ENCODE measurements at regions not wholly inside any gene's neighbourhood (a gene's known extent, or its start where the extent isn't known, plus 50 kb on each side); places are given as distances from the start of the nearest gene placed in this dataset.
"Not testable (repeated sequence)": the region's sequence is repeated elsewhere in the genome, so short reads cannot be mapped to it uniquely, and the experiment has no call there.

GRCh38 chr3:103829723-103830326, 1395.0 kb downstream of the ZPLD1 start:
- DNase-seq = no peak

GRCh38 chr3:103847081-103848062, 1412.6 kb downstream of the ZPLD1 start:
- DNase-seq = no peak

- no peak for DNase-seq
Observed at GRCh38 chr3:103851793-103852192, 1417.0 kb downstream of the ZPLD1 start.

DNA sequence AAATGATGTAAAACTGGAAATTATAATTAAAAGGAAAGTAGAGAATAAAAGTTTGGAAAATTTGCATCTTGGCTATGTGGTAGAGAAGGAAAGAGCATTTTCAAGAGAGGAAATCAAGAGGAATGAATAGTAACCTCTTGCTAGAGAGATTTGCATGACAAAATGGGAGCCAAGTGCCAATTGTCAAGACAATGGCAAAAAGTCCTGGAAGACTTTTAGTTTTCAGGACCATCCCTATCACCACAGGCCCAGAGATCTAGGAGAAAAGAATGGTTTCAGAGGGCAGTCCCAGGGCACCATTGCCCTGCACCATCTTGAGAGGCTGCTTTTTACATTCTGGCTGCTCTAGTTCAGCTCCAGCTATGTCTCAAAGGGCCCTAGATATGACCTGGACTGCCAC, 1427.6 kb downstream of the ZPLD1 start:
- DNase-seq = no peak

DNA sequence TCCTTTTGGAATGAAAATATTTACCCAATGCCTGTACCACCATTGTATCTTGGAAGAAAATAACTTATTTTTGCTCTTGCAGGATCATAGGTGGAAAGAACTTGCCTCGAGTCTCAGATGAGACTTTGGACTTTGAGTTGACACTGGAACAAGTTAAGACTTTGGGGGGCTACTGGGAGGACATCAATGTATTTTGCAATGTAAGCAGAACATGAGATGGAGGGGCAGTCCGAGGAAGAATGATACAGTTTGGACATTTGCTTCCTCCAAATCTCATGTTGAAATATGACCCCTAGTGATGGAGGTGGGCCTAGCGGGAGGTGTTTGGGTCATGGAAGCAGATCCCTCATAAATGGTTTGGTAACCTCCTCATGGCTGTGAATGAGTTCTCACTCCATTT, 1428.6 kb downstream of the ZPLD1 start:
- no peak for DNase-seq

DNA sequence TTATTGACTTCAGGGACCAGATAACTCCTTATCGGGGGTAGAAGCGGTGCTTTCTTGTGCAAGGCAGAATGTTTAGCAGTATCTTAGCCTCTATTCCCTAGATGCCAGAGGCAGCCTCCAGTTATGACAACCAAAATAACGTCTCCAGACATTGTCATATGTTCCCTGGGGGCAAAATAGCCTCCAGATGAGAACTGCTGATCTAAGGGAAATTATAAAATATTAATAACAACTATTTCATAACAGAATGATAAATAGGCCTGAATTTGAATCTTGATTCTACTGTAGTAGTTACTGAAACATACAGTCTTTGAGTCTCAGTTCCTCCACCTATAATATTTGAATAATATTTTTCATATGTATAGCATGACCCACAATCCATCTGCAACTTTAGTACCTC, 1431.3 kb downstream of the ZPLD1 start:
- no peak for DNase-seq

- no peak for DNase-seq
Observed at GRCh38 chr3:103873021-103873420, 1438.2 kb downstream of the ZPLD1 start.

DNA sequence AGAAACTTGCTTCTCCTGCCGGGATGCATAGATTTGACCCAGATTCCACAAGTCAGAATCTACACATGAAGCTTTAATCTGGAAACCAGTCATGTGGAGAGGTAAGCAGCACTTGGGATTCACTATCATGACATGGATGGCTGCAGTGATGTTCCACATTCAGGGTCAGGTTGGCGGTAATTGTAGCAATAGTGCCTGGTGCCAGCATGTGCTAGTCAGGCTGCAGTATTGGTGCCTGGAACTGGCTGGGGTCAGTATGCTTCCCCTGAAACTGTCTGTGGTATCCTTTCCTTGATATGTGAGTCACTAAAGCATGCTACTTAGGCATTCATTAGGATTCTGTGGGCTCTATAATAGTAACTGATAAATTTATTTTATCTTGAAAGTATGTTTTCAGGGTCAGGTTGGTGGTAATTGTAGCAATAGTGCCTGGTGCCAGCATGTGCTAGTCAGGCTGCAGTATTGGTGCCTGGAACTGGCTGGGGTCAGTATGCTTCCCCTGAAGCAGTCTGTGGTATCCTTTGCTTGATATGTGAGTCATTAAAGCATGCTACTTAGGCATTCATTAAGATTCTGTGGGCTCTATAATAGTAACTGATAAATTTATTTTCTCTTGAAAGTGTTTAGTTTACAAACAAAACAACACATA, 1439.2 kb downstream of the ZPLD1 start:
- no peak for DNase-seq

DNA sequence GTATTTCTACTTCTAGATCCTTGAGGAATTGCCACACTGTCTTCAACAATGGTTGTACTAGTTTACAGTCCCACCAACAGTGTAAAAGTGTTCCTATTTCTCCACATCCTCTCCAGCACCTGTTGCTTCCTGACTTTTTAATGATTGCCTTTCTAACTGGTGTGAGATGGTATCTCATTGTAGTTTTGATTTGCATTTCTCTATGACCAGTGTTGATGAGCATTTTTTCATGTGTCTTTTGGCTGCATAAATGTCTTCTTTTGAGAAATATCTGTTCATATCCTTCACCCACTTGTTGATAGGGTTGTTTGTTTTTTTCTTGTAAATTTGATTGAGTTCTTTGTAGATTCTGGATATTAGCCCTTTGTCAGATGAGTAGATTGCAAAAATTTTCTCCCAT, 1447.0 kb downstream of the ZPLD1 start:
- not testable (repeated sequence) for DNase-seq

DNA sequence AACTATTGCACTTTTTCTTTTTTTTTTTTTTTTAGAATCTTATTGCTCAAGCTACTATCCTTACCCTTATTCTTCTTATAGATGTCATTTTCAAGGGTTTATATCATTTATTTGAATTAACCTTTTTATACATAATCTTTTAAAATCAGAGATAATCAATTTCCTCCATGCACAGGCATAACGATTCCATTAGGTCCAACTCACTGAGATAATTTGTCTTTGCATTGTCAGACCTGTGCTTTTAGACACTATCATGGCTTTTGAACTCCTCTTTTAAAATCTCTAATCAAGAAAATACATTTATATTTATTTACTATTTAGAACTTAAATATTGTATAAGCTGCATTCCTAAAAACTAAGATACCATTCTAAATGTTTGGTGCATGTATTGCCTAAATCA, 1454.9 kb downstream of the ZPLD1 start:
- DNase-seq = no peak

DNA sequence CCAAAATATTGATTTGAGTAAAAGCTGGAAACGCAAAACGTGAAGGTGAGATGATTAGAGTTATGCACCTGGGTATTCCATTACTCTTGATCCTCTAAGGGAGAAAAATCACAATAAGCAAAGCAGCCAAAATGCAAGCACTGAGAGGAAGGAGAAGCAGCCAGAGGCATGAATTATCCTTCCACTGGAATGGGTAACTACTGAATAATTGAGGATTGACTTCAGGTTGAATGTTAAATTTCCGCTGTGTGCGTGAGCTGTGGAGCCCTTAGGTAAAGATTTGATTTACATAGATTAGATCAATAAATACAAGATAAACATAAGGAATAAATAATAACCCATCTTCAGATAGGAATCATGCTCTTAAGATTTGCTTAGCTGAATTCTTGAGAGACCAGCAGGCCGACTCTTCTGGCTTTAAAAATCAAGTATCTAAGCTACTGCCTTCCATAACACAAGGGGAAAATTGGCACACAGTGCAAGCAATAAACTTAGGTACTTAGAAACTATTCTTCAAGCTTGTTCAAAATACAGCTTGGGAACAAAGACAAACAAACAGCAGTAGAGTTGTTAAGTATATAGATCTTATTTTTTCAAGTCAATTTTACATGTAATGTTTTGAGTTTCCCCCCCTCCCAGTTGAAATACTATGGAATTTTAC, 1459.5 kb downstream of the ZPLD1 start:
- no peak for DNase-seq

GRCh38 chr3:103899328-103899727, 1464.5 kb downstream of the ZPLD1 start:
- no peak for DNase-seq

- no peak for DNase-seq
Observed at GRCh38 chr3:103904991-103905390, 1461.7 kb upstream of the ALCAM start.

- no peak for DNase-seq
Observed at GRCh38 chr3:103906304-103906703, 1460.4 kb upstream of the ALCAM start.

DNA sequence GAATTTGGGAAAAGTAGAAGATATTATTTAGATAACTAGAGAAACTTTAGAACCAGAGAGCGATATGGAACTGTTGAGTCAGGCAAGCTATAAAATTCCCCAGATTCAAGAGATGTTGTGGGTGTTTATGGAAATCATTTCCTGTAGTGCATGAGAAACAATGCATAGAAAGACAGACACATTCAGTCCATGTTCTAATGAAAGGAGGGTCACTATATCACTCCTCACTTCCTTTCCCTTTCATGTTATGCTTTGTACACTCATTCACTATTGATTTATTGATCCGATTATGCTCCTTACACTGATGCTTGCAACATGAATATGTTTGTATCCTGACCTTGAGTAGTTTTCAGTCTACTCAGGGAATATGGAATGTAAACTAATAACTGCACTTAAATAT, 1459.9 kb upstream of the ALCAM start:
- no peak for DNase-seq

- no peak for DNase-seq
Observed at GRCh38 chr3:103907567-103907966, 1459.1 kb upstream of the ALCAM start.

- no peak for DNase-seq
Observed at GRCh38 chr3:103909395-103909794, 1457.3 kb upstream of the ALCAM start.

- no peak for DNase-seq
Observed at GRCh38 chr3:103918336-103918735, 1448.4 kb upstream of the ALCAM start.

DNA sequence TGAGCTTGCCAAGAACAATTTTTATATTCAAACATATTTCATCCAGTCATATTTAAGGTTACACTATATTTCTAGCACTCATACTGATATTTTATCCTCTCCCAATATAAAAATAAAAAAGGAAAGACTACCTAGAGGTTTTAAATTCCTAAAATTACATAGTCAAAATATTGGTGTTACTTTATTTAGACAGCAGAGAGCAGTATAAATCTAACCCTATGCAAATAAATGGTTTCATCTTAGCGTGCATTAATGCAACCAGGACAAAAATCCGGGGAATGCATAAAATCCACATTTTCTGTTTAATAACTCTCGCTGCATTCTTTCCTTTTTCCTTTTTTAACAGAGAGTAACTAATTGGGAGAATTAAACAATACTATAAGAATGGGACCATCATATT, 1447.4 kb upstream of the ALCAM start:
- DNase-seq = no peak

DNA sequence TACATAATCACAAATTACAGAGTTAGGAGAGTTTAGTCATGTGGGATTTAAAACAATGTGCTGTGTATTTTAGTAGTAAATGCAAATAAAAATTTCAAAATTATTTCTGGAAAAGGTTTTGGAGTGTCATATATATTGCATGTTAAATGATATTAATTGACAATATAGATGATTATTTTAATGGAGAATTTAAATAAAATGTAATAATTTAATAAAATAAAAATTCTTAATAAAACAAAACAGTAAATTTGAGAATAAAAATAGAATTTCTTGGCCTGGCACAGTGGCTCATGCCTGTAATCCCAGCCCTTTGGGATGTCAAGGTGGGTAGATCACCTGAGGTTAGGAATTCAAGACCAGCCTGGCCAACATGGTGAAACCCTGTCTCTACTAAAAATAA, 1442.8 kb upstream of the ALCAM start:
- no peak for DNase-seq

GRCh38 chr3:103924544-103924943, 1442.2 kb upstream of the ALCAM start:
- no peak for DNase-seq

- DNase-seq = no peak
Observed at GRCh38 chr3:103926936-103927335, 1439.8 kb upstream of the ALCAM start.

DNA sequence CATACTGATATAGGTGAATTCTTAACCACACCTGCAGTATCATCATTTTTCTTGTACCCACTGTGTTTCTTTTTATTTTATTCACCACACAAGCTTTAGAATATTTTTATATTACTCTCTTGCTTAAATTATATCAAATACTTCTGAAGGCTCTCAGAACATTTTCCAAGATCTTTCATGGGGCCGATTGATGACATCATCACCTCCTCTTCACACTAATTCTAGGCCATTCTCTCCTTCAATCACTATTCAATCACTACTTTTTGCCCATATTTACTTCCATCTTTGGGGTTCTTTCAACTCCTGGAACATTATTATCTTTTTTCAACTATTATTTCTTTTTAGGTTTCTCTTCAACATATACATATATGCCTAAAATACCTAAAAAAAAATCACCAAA, 1438.8 kb upstream of the ALCAM start:
- no peak for DNase-seq
